Large intestine (tissue), 3 donors: ENCODE measurements at regions not wholly inside any gene's neighbourhood (a gene's known extent, or its start where the extent isn't known, plus 50 kb on each side); places are given as distances from the start of the nearest gene placed in this dataset.
"Not testable (repeated sequence)": the region's sequence is repeated elsewhere in the genome, so short reads cannot be mapped to it uniquely, and the experiment has no call there.

Experiments used
- DNase-seq, 2 donors: peaks; one replicate each; pipeline versions ENCODE4 v3.0.0 to v3.0.0-alpha.2; 2013
- H3K27ac ChIP-seq: one replicate; pipeline ENCODE4 v1.5.1; 2013; ENCODE audit warnings: low read length
- H3K27me3 ChIP-seq: 2 replicates; pipeline ENCODE4 v1.6.1; 2013; ENCODE audit warnings: low read length; ENCODE audit not compliant: control insufficient read depth, insufficient read depth
- H3K36me3 ChIP-seq: 2 replicates; pipeline ENCODE4 v1.6.1; 2013; ENCODE audit warnings: low read length; ENCODE audit not compliant: control insufficient read depth, insufficient read depth
- H3K4me1 ChIP-seq: one replicate; pipeline ENCODE4 v1.6.1; 2013; ENCODE audit warnings: low read length; ENCODE audit not compliant: control insufficient read depth, insufficient read depth
- H3K4me3 ChIP-seq: one replicate; pipeline ENCODE4 v1.5.1; 2013; ENCODE audit warnings: low read length
- H3K9me3 ChIP-seq: one replicate; pipeline ENCODE4 v1.6.1; 2013; ENCODE audit warnings: mild to moderate bottlenecking, low read depth, low read length, moderate library complexity; ENCODE audit not compliant: control insufficient read depth
- WGBS: methylation state at CpG from one replicate; pipeline ENCODE4 v1.1.5; 2013; ENCODE audit warnings: low lambda C conversion rate; ENCODE audit not compliant: insufficient coverage; 5-methylcytosine and 5-hydroxymethylcytosine counted together

- H3K27ac ChIP-seq: no peak overlapping the region
- H3K4me1 ChIP-seq: no peaks in the 10 kb centered on the region
- no peak for DNase-seq
- H3K9me3 ChIP-seq: peaks cover 12% of the 10 kb centered on the region
- no peaks in the 10 kb centered on the region for H3K36me3 ChIP-seq
- H3K4me3 ChIP-seq: no peak overlapping the region
- no CpG with 5 or more reads among the region's 1 CpG for WGBS
- no peaks in the 10 kb centered on the region for H3K27me3 ChIP-seq
Measured at GRCh38 chr15:95182091-95182490, 950.7 kb downstream of the MCTP2 start.

GRCh38 chr15:95192923-95193322, 961.6 kb downstream of the MCTP2 start:
- Histone ChIP-seq H3K4me1 (no peaks in the 10 kb centered on the region), H3K36me3 (no peaks in the 10 kb centered on the region), H3K27me3 (no peaks in the 10 kb centered on the region), H3K9me3 (no peaks in the 10 kb centered on the region), H3K27ac (no peak overlapping the region), H3K4me3 (no peak overlapping the region)
- DNase-seq: no peak

GRCh38 chr15:95194746-95195145, 963.4 kb downstream of the MCTP2 start:
- Histone ChIP-seq H3K9me3 (no peaks in the 10 kb centered on the region), H3K4me3 (no peak overlapping the region), H3K4me1 (no peaks in the 10 kb centered on the region), H3K36me3 (no peaks in the 10 kb centered on the region), H3K27me3 (no peaks in the 10 kb centered on the region), H3K27ac (no peak overlapping the region)
- WGBS: 29% methylated on average over 1 of the region's 3 CpGs
- no peak for DNase-seq

DNA sequence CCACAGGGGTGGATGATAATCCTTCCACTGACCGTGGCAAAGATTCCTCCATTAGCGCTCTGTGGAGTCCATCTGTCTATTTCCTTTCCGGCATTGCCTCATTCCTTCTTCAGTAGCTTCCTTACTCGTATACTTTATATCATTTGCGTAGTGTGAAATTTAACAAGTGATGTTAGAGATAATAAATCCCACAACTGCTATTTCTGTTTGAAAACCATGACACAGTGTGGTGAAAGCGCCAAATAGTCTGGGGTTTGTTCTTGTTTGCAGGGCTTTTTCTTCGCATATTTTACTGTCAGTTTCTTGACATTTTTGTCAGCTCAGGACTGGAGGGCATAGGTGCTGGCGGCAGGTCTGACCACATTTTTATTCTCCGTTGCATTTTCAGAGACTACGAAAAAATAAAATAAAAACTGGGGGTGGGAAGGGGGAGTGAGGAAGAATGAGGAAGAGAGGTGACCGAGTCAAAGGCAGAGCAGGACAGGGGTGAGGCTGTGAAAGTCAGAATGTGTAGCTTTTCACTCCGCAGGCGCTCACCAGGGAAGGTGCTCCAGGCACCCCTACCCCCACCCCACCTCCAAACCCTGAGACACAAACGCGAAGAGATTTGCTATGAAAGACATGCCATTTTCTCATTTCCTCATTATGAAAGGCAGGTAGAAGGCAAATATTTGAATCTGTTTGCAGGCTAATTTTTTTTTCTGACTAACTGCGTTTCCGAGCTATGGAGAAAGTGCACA, 965.0 kb downstream of the MCTP2 start:
- Histone ChIP-seq H3K4me1 (no peaks in the 10 kb centered on the region), H3K27ac (no peak overlapping the region), H3K27me3 (no peaks in the 10 kb centered on the region), H3K36me3 (no peaks in the 10 kb centered on the region), H3K9me3 (no peaks in the 10 kb centered on the region), H3K4me3 (no peak overlapping the region)
- no peak for DNase-seq
- WGBS: 74% methylated on average over 5 of the region's 17 CpGs

DNA sequence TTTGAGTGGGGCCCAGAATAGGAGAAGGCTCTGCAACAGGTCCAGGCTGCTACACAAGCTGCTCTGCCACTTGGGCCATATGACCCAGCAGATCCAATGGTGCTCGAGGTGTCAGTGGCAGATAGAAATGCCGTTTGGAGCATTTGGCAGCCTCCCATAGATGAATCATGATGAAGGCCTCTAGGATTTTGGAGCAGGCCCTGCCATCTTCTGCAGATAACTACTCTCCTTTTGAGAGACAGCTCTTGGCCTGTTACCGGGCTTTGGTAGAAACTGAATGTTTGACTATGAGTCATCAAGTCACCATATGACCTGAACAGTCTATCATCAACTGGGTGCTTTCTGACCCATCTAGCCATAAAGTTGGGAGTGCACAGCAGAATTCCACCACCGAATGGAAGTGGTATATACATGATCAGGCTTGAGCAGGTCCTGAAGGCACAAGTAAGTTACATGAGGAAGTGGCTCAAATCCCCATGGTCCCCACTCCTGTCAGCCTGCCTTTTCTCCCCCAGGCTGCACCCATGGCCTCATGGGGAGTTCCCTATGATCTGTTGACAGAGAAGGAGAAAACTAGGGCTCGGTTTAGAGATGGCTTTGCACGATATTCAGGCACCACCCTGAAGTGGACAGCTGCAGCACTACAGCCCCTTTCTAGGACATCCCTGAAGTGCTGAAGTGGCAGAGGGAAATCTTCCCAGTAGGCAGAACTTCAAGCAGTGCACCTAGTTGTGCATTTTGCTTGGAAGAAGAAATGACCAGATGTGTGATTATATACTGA, 971.4 kb downstream of the MCTP2 start:
- no peaks in the 10 kb centered on the region for H3K27me3 ChIP-seq
- H3K9me3 ChIP-seq: no peaks in the 10 kb centered on the region
- H3K4me1 ChIP-seq: no peaks in the 10 kb centered on the region
- no peak for DNase-seq
- H3K4me3 ChIP-seq: no peak overlapping the region
- no peak overlapping the region for H3K27ac ChIP-seq
- H3K36me3 ChIP-seq: no peaks in the 10 kb centered on the region
- WGBS: no CpG with 5 or more reads among the region's 6 CpGs

GRCh38 chr15:95205077-95205476, 973.7 kb downstream of the MCTP2 start:
- no peaks in the 10 kb centered on the region for H3K36me3 ChIP-seq

DNA sequence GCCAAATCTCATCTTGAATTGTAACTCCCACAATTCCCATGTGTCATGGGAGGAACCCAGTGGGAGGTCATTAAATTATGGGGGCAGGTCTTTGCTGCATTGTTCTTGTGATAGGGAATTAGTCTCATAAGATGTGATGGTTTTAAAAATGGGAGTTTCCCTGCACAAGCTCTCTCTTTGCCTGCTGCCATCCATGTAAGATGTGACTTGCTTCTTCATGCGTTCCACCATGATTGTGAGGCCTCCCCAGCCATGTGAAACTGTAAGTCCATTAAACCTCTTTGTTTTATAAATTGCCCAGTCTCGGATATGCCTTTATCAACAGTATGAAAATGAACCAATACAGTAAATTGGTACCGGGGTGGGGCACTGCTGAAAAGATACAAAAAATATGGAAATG, 974.5 kb downstream of the MCTP2 start:
- no CpG with 5 or more reads among the region's 3 CpGs for WGBS
- DNase-seq, H3K4me1 ChIP-seq, H3K36me3 ChIP-seq, H3K27ac ChIP-seq, H3K27me3 ChIP-seq, H3K9me3 ChIP-seq, H3K4me3 ChIP-seq: not testable (repeated sequence)

More at GRCh38 chr15:95205077-95205476, 973.7 kb downstream of the MCTP2 start:
- Histone ChIP-seq H3K27ac (no peak overlapping the region), H3K4me3 (no peak overlapping the region), H3K4me1 (no peaks in the 10 kb centered on the region), H3K9me3 (no peaks in the 10 kb centered on the region), H3K27me3 (no peaks in the 10 kb centered on the region)
- no peak for DNase-seq

DNA sequence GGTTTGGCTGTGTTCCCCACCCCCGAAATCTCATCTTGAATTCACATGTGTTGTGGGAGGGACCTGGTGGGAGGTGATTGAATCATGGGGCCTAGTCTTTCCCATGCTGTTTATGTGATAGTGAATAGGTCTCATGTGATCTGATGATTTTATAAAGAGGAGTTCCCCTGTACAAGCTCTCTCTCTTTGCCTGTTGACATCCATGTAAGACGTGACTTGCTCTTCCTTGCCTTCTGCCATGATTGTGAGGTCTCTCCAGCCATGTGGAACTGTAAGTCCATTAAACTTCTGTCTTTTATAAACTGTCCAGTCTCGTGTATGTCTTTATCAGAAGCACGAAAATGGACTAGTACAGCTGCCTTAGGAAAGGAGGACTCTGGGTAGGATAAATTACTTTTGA, 976.7 kb downstream of the MCTP2 start:
- Histone ChIP-seq H3K4me1 (no peaks in the 10 kb centered on the region), H3K4me3 (no peak overlapping the region), H3K36me3 (no peaks in the 10 kb centered on the region), H3K9me3 (peaks cover 2% of the 10 kb centered on the region), H3K27me3 (no peaks in the 10 kb centered on the region), H3K27ac (no peak overlapping the region)
- DNase-seq: no peak
- WGBS: 80% methylated on average over 1 of the region's 4 CpGs

DNA sequence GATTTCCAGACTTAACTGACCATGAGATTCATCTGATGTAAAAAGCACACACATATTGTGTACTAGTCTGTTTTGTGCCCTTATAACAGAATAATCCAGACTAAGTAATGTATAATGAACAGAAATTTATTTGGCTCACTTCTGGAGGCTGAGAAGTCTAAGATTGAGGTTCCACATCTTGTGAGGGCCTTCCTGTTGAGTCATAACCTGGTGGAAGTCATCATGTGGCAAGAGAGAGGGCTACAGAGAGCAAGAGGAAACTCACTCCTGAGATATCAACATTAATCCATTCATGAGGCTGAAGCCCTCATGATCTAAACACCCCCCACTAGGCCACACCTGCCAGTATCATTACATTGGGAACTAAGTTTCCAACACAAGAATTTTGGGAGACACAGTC, 977.6 kb downstream of the MCTP2 start:
- H3K4me1 ChIP-seq: no peaks in the 10 kb centered on the region
- H3K27ac ChIP-seq: no peak overlapping the region
- DNase-seq: no peak
- no peak overlapping the region for H3K4me3 ChIP-seq
- no peaks in the 10 kb centered on the region for H3K27me3 ChIP-seq
- H3K9me3 ChIP-seq: peaks cover 2% of the 10 kb centered on the region
- no peaks in the 10 kb centered on the region for H3K36me3 ChIP-seq

DNA sequence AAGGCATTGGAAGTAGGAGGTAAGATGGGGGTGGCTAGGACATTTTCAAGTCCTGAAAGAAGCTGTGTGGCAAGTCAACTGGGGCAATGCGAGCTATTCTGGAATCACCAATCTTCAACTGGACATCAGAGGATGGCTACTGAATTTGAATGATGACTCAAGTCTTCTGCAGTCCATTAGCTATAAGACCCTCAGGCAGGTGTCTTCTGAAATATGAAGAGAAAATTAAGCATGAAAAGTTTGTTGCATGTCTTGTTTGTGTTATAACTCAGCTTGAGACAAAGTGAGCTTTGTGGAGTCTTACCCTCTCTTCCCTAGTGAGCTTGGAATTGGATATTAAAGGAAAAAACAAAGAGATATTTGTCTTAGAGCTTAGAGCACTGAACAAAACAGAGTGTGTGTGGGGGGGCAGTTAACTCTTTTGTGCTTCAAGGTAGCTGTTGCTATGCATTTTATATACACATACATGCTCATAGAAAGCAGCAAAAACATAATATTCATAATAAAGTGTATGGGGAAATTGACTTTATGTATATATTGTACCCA, 979.1 kb downstream of the MCTP2 start:
- whole genome bisulfite sequencing: no CpG with 5 or more reads among the region's 1 CpG
- Histone ChIP-seq H3K36me3 (no peaks in the 10 kb centered on the region), H3K4me1 (no peaks in the 10 kb centered on the region), H3K27me3 (no peaks in the 10 kb centered on the region), H3K9me3 (peaks cover 2% of the 10 kb centered on the region), H3K27ac (no peak overlapping the region), H3K4me3 (no peak overlapping the region)
- DNase-seq: no peak

- peaks cover 2% of the 10 kb centered on the region for H3K9me3 ChIP-seq
- H3K4me1 ChIP-seq: no peaks in the 10 kb centered on the region
- H3K27me3 ChIP-seq: no peaks in the 10 kb centered on the region
- H3K4me3 ChIP-seq: no peak overlapping the region
- H3K27ac ChIP-seq: no peak overlapping the region
- no peak for DNase-seq
- no peaks in the 10 kb centered on the region for H3K36me3 ChIP-seq
Measured at GRCh38 chr15:95215017-95215416, 983.7 kb downstream of the MCTP2 start.
